HUES6 (cell line): ENCODE measurements at regions not wholly inside any gene's neighbourhood (a gene's known extent, or its start where the extent isn't known, plus 50 kb on each side); places are given as distances from the start of the nearest gene placed in this dataset.

Source experiments
- H3K27ac ChIP-seq: 2 replicates; pipeline ENCODE4 v1.7.0; 2013; ENCODE audit warnings: low read depth, mild to moderate bottlenecking, low read length, inconsistent platforms
- H3K27me3 ChIP-seq: 2 replicates; pipeline ENCODE4 v1.6.1; 2013; ENCODE audit warnings: low read length; ENCODE audit not compliant: control insufficient read depth, insufficient read depth
- H3K36me3 ChIP-seq: 2 replicates; pipeline ENCODE4 v1.6.1; 2013; ENCODE audit warnings: low read length; ENCODE audit not compliant: control insufficient read depth, insufficient read depth
- H3K4me1 ChIP-seq: 2 replicates; pipeline ENCODE4 v1.6.1; 2013; ENCODE audit warnings: low read length; ENCODE audit not compliant: control insufficient read depth, insufficient read depth
- H3K4me3 ChIP-seq: 2 replicates; pipeline ENCODE4 v1.5.1; 2013; ENCODE audit warnings: low read depth, low read length
- H3K9ac ChIP-seq: one replicate; pipeline ENCODE4 v1.6.1; 2013; ENCODE audit warnings: mild to moderate bottlenecking, low read length
- H3K9me3 ChIP-seq: 2 replicates; pipeline ENCODE4 v1.6.1; 2013; ENCODE audit warnings: low read depth, low read length; ENCODE audit not compliant: control insufficient read depth, insufficient read depth

DNA sequence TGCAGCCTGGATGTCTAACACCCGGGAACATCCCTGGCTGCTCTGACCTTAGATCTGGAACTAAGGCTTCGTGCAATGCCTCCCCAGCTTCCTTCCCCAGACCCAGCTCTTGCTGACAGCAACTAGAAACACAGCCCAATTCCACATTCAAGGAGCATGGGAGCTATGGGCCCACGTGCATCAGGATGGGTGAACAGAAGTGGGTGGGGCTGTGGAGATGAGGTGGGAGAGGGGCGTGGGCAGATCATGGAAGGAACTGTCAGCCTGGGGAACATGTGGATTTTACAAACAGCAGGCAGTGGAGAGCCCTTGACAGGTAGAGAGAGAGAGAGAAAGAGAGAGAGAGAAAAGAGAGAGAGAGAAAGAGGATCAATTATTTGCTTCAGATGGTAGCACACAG, 231.6 kb downstream of the MATN1 start:
- Histone ChIP-seq H3K27ac (no peak overlapping the region), H3K9ac (no peak overlapping the region)

DNA sequence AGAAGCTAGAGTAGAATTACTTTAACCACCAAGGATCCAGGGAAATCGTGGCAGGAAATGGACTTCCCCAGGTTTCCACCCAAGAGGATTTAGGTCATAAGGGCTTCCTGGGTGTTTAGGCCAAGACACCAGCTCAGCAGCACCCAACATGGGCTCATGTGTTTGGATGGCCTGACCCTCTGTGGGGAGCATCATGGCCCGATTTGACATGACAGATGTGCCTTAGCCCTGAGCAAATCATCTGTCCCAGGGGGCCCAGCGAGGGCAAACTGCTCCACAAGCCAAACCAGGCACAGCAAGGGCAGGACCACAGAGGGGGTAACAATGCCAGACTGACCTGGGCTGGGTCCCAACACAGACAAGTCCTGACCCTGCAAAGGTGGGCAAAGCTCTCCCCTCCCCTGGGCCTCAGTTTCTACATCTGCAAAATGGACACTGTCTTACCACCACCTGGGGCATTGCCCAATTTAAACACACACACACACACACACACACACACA, 232.8 kb downstream of the MATN1 start:
- Histone ChIP-seq H3K36me3 (no peaks in the 10 kb centered on the region), H3K27ac (no peak overlapping the region), H3K9me3 (peaks cover 36% of the 10 kb centered on the region; the same call in 1 of the 2 replicates), H3K27me3 (no peaks in the 10 kb centered on the region), H3K4me1 (no peaks in the 10 kb centered on the region), H3K4me3 (no peak overlapping the region), H3K9ac (no peak overlapping the region)

More for the DNA sequence above, 231.6 kb downstream of the MATN1 start:
- Histone ChIP-seq H3K27me3 (no peaks in the 10 kb centered on the region), H3K9me3 (peaks cover 35% of the 10 kb centered on the region; the same call in 1 of the 2 replicates), H3K4me3 (no peak overlapping the region), H3K36me3 (no peaks in the 10 kb centered on the region), H3K4me1 (no peaks in the 10 kb centered on the region)

DNA sequence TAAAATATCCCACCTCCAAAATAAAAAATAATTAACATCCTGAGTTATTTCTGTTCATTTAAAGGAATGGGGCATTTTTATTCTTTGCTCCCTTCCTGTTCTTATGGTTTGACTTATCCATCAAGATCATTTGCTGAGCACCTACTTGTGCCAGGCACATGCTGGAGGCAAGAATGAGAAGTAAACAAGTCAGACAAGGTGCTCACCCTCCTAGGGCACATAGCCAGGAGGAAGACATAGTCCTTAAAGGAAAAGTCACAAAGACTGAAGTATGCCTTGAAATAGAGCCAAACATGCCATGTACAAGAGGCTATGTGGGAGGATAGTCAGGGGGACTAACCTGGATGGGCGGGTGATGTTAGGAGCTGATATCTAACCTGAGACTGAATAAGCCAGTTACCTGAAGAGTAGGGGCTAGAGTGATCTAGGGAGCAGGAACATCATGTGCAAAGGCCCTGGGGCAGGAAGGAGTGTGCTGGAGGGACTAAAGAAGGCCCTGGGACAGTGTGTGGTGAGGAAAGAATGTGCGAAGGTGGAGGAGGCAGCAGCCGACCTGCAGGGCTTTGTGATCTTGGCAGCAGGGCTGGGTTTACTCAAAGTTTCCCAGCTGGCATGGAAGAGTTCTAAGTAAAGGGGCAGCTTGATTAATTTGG, 233.5 kb downstream of the MATN1 start:
- Histone ChIP-seq H3K27ac (no peak overlapping the region), H3K36me3 (no peaks in the 10 kb centered on the region), H3K27me3 (no peaks in the 10 kb centered on the region), H3K4me1 (no peaks in the 10 kb centered on the region), H3K4me3 (no peak overlapping the region), H3K9me3 (peaks cover 40% of the 10 kb centered on the region), H3K9ac (no peak overlapping the region)

DNA sequence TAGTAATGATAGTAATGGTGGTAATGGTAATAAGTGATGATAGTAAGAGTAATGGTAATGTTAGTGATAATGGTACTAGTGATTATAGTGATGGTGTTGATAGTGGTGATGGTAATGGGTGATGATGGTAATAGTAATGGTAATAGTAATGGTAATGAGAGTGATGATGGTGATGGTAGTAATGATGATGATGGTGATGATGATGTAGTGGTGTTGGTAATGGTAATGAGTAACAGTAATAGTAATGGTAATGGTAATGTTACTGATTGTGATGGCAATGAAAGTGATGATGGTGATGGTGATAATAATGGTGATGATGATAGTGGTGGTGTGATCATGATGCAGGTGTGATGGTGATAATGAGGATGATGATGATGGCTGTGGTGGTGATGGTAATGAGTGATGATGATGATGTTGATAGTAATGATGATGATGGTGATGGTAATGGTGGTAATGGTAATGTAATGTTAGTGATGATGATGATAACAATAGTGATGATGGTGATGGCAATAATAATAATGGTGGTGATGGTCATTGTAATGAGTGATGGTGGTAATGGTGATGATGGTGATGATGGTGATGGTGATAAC, 235.0 kb downstream of the MATN1 start:
- Histone ChIP-seq H3K4me1 (no peaks in the 10 kb centered on the region), H3K36me3 (no peaks in the 10 kb centered on the region), H3K27ac (no peak overlapping the region), H3K4me3 (no peak overlapping the region), H3K9me3 (peaks cover 54% of the 10 kb centered on the region), H3K9ac (no peak overlapping the region), H3K27me3 (no peaks in the 10 kb centered on the region)

DNA sequence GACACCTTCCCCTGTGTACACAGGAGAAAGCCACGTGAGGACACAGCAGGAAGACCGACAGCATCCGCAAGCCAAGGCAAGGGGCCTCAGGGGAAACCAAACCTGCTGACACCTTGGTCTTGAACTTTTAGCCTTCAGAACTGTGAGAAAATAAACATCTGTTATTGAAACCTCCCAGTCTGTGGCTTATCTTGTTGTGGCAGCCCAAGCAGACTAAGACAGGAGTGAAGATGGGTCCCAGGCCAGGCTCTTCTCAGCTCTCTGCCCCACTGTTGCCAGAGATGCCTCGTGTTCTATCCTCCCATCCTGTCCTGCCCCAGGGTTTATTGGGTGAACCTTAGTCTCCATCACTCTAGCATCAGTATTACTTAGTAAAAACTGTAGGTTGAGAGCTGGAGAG, 236.3 kb downstream of the MATN1 start:
- no peaks in the 10 kb centered on the region for H3K4me1 ChIP-seq
- H3K27ac ChIP-seq: no peak overlapping the region
- no peaks in the 10 kb centered on the region for H3K27me3 ChIP-seq
- H3K4me3 ChIP-seq: no peak overlapping the region
- no peak overlapping the region for H3K9ac ChIP-seq
- peaks cover 56% of the 10 kb centered on the region for H3K9me3 ChIP-seq
- no peaks in the 10 kb centered on the region for H3K36me3 ChIP-seq

DNA sequence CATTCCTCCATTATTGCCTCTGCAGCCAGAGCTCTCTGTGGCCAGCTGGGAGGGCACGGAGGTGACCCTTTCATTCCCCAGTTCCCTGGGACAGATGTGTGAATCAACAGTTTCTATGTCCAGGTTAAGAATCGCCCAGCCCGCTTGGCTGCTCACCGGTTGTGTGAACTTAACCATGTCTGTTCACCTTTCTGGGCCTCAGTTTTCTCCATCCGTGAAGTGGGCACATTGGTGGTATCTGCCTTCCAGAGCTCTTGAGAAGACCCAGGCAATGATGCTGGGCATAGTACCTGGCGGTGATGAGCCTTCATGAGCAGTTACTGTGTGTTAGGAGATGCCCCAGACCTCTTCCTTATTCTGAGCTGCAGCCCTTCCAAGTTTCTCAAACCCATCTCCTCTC, 238.3 kb downstream of the MATN1 start:
- no peak overlapping the region for H3K4me3 ChIP-seq
- no peaks in the 10 kb centered on the region for H3K36me3 ChIP-seq
- H3K9ac ChIP-seq: no peak overlapping the region
- H3K9me3 ChIP-seq: peaks cover 65% of the 10 kb centered on the region
- no peak overlapping the region for H3K27ac ChIP-seq
- no peaks in the 10 kb centered on the region for H3K4me1 ChIP-seq
- H3K27me3 ChIP-seq: no peaks in the 10 kb centered on the region

DNA sequence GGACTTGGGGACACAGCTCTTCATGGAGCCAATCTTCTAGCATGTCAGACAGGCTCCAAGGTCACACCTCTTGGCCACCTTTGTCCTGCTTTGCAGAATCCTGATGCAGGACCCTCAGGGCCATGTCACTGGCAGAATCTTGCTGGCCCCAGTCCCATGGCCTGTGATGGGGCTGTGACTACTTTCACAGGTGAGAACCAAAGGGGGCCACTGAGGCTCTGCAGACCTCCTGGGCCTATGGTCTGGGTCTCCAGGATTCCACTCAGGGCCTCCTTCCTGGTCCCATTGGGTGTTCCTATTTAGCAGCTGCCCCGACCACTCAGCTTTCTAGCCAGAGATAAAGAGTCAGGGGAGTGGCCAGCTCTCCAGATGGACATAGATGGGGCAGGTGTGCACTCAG, 238.7 kb downstream of the MATN1 start:
- no peaks in the 10 kb centered on the region for H3K27me3 ChIP-seq
- H3K4me1 ChIP-seq: no peaks in the 10 kb centered on the region
- H3K9ac ChIP-seq: no peak overlapping the region
- H3K27ac ChIP-seq: no peak overlapping the region
- no peak overlapping the region for H3K4me3 ChIP-seq
- peaks cover 65% of the 10 kb centered on the region for H3K9me3 ChIP-seq
- no peaks in the 10 kb centered on the region for H3K36me3 ChIP-seq

DNA sequence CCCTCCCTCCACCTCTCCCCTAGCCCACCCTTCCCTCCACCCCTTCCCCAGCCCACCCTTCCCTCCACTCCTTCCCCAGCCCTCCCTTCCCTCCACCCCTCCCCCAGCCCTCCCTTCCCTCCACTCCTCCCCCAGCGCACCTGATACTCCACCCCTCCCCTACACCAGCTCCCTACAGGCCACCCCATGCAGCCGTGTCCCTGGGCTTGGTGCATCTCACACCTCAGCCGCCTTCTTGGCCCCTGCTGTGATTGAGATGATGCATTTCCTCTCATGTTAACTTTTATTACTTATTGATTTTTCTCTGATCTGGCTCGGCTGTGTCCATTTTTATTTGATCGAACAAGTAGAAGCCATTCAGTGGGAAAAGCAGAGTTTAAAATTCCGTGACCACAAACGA, 243.8 kb downstream of the MATN1 start:
- Histone ChIP-seq H3K9ac (no peak overlapping the region), H3K4me1 (no peaks in the 10 kb centered on the region), H3K27ac (no peak overlapping the region), H3K36me3 (no peaks in the 10 kb centered on the region), H3K27me3 (peaks cover 3% of the 10 kb centered on the region; the same call in 1 of the 2 replicates), H3K9me3 (peaks cover 49% of the 10 kb centered on the region), H3K4me3 (no peak overlapping the region)

DNA sequence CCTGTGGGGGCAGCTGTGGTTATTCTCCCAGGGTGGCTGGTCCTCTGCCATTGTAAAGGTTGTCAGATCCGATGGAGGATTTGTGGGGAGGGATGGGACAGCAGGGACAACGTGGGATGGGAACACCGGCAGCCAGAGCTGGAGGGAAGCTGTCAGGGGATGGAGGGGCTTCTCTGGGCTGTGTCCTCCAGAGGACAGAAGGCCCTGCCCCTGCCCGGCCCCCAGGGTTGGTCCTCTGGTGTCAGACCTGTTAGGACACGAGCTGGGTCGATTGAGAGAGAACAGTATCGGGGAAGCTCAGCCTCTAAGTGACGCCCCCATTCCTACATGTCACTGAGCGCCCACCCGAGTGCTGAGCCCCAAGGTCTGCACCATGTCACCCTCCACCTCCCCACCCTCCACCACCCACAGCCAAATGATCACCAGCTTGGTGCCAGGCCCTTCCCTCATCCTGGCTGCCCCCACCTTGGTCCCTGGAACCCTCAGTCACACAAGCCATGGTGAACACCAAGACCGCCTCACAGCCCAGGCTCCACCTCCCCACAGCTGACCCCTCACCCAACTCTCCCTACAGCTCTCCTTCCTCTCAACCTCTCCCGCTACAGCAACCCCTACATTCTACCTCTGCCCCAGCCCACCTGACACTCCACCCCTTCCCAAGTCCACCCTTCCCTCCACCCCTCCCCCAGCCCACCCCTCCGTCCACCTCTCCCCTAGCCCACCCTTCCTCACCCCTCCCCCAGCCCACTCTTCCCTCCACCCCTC, 244.4 kb downstream of the MATN1 start:
- Histone ChIP-seq H3K36me3 (no peaks in the 10 kb centered on the region), H3K27me3 (peaks cover 3% of the 10 kb centered on the region; the same call in 1 of the 2 replicates), H3K9ac (no peak overlapping the region), H3K9me3 (peaks cover 43% of the 10 kb centered on the region), H3K4me1 (no peaks in the 10 kb centered on the region), H3K27ac (no peak overlapping the region), H3K4me3 (no peak overlapping the region)

DNA sequence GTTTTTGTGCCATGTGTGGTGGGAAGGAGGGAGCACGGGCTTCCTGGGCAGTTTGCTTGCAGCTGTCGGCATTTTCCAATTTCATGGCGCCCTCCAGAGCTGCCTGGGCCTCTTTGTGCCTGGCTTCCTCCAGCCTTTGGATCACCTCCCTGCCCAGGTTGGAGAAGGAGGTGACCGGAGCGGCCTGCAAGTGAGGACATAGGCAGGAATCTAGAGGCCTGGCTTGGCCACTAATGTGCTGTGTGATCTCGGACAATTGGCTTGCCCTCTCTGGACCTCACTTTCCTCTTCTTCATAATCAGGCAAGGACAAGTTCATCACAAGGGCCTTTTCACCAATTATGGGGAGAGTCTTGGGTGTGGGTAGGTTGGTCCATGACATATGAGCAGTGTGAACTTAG, 245.1 kb downstream of the MATN1 start:
- Histone ChIP-seq H3K27ac (no peak overlapping the region), H3K4me3 (no peak overlapping the region), H3K9me3 (peaks cover 36% of the 10 kb centered on the region), H3K4me1 (no peaks in the 10 kb centered on the region), H3K9ac (no peak overlapping the region), H3K27me3 (peaks cover 3% of the 10 kb centered on the region; the same call in 1 of the 2 replicates), H3K36me3 (no peaks in the 10 kb centered on the region)

DNA sequence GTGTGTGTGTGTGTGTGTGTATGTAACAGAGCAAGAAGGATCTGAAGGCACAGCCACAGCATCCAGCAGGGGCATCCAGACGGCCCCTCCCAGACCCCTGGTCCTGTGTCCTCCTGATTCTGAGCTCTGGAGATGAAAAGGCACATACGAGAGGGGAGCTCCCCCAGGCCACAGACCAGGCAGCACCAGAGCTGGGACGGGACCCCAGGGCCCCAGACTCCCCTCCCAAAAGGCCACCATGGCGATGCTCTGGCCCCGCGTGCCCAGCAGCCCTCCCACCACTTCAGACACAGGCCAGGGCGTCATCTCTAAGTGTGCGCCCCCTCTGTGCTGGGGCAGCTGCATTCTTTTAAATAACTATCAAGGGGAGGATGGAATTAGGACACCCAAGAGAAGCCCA, 245.8 kb downstream of the MATN1 start:
- Histone ChIP-seq H3K27ac (no peak overlapping the region), H3K4me1 (no peaks in the 10 kb centered on the region), H3K9ac (no peak overlapping the region), H3K36me3 (no peaks in the 10 kb centered on the region), H3K4me3 (no peak overlapping the region), H3K27me3 (peaks cover 3% of the 10 kb centered on the region; the same call in 1 of the 2 replicates), H3K9me3 (peaks cover 29% of the 10 kb centered on the region)
